ENCODE measurements at regions not wholly inside any gene's neighbourhood (a gene's known extent, or its start where the extent isn't known, plus 50 kb on each side); places are given as distances from the start of the nearest gene placed in this dataset.

GRCh38 chr5:51977014-51977413 lies 593.8 kb downstream of the ISL1 start:
- DNase-seq = no peak
- H3K4me3 ChIP-seq = no peak overlapping the region
- H3K27ac ChIP-seq = no peak overlapping the region
- TF ChIP-seq EZH2 (IDR thresholded peaks at IDR 0.05; ENCODE audit: insufficient read depth, poor library complexity, severe bottlenecking) (no peak), EZH2phosphoT487 (IDR thresholded peaks at IDR 0.05; ENCODE audit: insufficient read depth, low read depth) (no peak)
- no peaks in the 10 kb centered on the region for H3K4me1 ChIP-seq (ENCODE audit: insufficient read depth)
- no peaks in the 10 kb centered on the region for H4K20me1 ChIP-seq (ENCODE audit: insufficient read depth)
- H2AFZ ChIP-seq = no peak overlapping the region
- H3K9me2 ChIP-seq (ENCODE audit: insufficient read depth) = no peaks in the 10 kb centered on the region; the same call in 1 of the 2 replicates
- H3K27me3 ChIP-seq (replicated peaks; ENCODE audit: insufficient read depth) = no peaks in the 10 kb centered on the region
- no peaks in the 10 kb centered on the region for H3K36me3 ChIP-seq (ENCODE audit: low read depth)
- H3K79me2 ChIP-seq (ENCODE audit: insufficient read depth) = no peaks in the 10 kb centered on the region
- no peak overlapping the region for H3K4me2 ChIP-seq (ENCODE audit: unreplicated experiment)
- H3F3A ChIP-seq (ENCODE audit: insufficient read depth) = no peaks in the 10 kb centered on the region
- no peaks in the 10 kb centered on the region for H3K9me3 ChIP-seq (ENCODE audit: low read depth)
- H3K9ac ChIP-seq = no peak overlapping the region
- 0% methylated on average over 1 of the region's 1 CpG for WGBS, 2 experiments (ENCODE audit: low coverage in 1 of 2, low lambda C conversion rate in 2 of 2, missing lambda C conversion rate in 2 of 2)
- in situ Hi-C loops (cut with MboI) = no loop called here

- H3K9ac ChIP-seq = no peak overlapping the region
- in situ Hi-C loops (cut with MboI) = no loop called here
- no peaks in the 10 kb centered on the region for H3K9me2 ChIP-seq (ENCODE audit: insufficient read depth)
- H3K9me3 ChIP-seq (ENCODE audit: low read depth) = no peaks in the 10 kb centered on the region
- no peak overlapping the region for H3K4me3 ChIP-seq
- no peak overlapping the region for H3K27ac ChIP-seq
- TF ChIP-seq EZH2 (IDR thresholded peaks at IDR 0.05; ENCODE audit: insufficient read depth, poor library complexity, severe bottlenecking) (no peak), EZH2phosphoT487 (IDR thresholded peaks at IDR 0.05; ENCODE audit: insufficient read depth, low read depth) (no peak)
- H3F3A ChIP-seq (ENCODE audit: insufficient read depth) = no peaks in the 10 kb centered on the region
- no peaks in the 10 kb centered on the region for H3K4me1 ChIP-seq (ENCODE audit: insufficient read depth)
- DNase-seq = no peak
- no peaks in the 10 kb centered on the region for H3K79me2 ChIP-seq (ENCODE audit: insufficient read depth)
- no peaks in the 10 kb centered on the region for H3K27me3 ChIP-seq (replicated peaks; ENCODE audit: insufficient read depth)
- H4K20me1 ChIP-seq (ENCODE audit: insufficient read depth) = no peaks in the 10 kb centered on the region
- H2AFZ ChIP-seq = no peak overlapping the region
- no peaks in the 10 kb centered on the region for H3K36me3 ChIP-seq (ENCODE audit: low read depth)
- H3K4me2 ChIP-seq (ENCODE audit: unreplicated experiment) = no peak overlapping the region
Observed at GRCh38 chr5:51983161-51983560, 599.9 kb downstream of the ISL1 start.

- in situ Hi-C loops (cut with MboI) = no loop called here
Observed at GRCh38 chr5:51986733-51987132, 603.5 kb downstream of the ISL1 start.

GRCh38 chr5:51987239-51987638 lies 604.0 kb downstream of the ISL1 start:
- no peak overlapping the region for H3K9ac ChIP-seq
- H4K20me1 ChIP-seq (ENCODE audit: insufficient read depth) = no peaks in the 10 kb centered on the region
- H2AFZ ChIP-seq = no peak overlapping the region
- H3K27me3 ChIP-seq (replicated peaks; ENCODE audit: insufficient read depth) = no peaks in the 10 kb centered on the region
- TF ChIP-seq EZH2phosphoT487 (IDR thresholded peaks at IDR 0.05; ENCODE audit: insufficient read depth, low read depth) (no peak), EZH2 (IDR thresholded peaks at IDR 0.05; ENCODE audit: insufficient read depth, poor library complexity, severe bottlenecking) (no peak)
- no peak for DNase-seq
- H3K4me2 ChIP-seq (ENCODE audit: unreplicated experiment) = no peak overlapping the region
- no peaks in the 10 kb centered on the region for H3F3A ChIP-seq (ENCODE audit: insufficient read depth)
- no peak overlapping the region for H3K27ac ChIP-seq
- in situ Hi-C loops (cut with MboI) = no loop called here
- H3K4me1 ChIP-seq (ENCODE audit: insufficient read depth) = no peaks in the 10 kb centered on the region
- H3K36me3 ChIP-seq (ENCODE audit: low read depth) = no peaks in the 10 kb centered on the region
- H3K79me2 ChIP-seq (ENCODE audit: insufficient read depth) = no peaks in the 10 kb centered on the region
- H3K9me2 ChIP-seq (ENCODE audit: insufficient read depth) = no peaks in the 10 kb centered on the region
- no peak overlapping the region for H3K4me3 ChIP-seq
- no peaks in the 10 kb centered on the region for H3K9me3 ChIP-seq (ENCODE audit: low read depth)

More at GRCh38 chr5:51986733-51987132, 603.5 kb downstream of the ISL1 start:
- Histone ChIP-seq H3K4me3 (no peak overlapping the region), H4K20me1 (ENCODE audit: insufficient read depth) (no peaks in the 10 kb centered on the region), H3K4me1 (ENCODE audit: insufficient read depth) (no peaks in the 10 kb centered on the region), H3K9me3 (ENCODE audit: low read depth) (no peaks in the 10 kb centered on the region), H3F3A (ENCODE audit: insufficient read depth) (no peaks in the 10 kb centered on the region), H3K79me2 (ENCODE audit: insufficient read depth) (no peaks in the 10 kb centered on the region), H3K4me2 (ENCODE audit: unreplicated experiment) (no peak overlapping the region), H3K27ac (no peak overlapping the region), H2AFZ (no peak overlapping the region), H3K9me2 (ENCODE audit: insufficient read depth) (no peaks in the 10 kb centered on the region), H3K27me3 (replicated peaks; ENCODE audit: insufficient read depth) (no peaks in the 10 kb centered on the region), H3K36me3 (ENCODE audit: low read depth) (no peaks in the 10 kb centered on the region), H3K9ac (no peak overlapping the region)
- WGBS, 2 experiments (ENCODE audit: low coverage in 1 of 2, low lambda C conversion rate in 2 of 2, missing lambda C conversion rate in 2 of 2) = 18 to 22% methylated on average over 3 of the region's 3 CpGs
- no peak for DNase-seq
- TF ChIP-seq EZH2 (IDR thresholded peaks at IDR 0.05; ENCODE audit: insufficient read depth, poor library complexity, severe bottlenecking) = no peak
- no peak for TF ChIP-seq EZH2phosphoT487 (IDR thresholded peaks at IDR 0.05; ENCODE audit: insufficient read depth, low read depth)

- Histone ChIP-seq H3K9ac (no peak overlapping the region), H3K27me3 (replicated peaks; ENCODE audit: insufficient read depth) (no peaks in the 10 kb centered on the region), H4K20me1 (ENCODE audit: insufficient read depth) (no peaks in the 10 kb centered on the region), H3K27ac (no peak overlapping the region), H3K9me2 (ENCODE audit: insufficient read depth) (no peaks in the 10 kb centered on the region), H3K4me3 (no peak overlapping the region), H3K4me1 (ENCODE audit: insufficient read depth) (no peaks in the 10 kb centered on the region), H3K9me3 (ENCODE audit: low read depth) (no peaks in the 10 kb centered on the region), H3K4me2 (ENCODE audit: unreplicated experiment) (no peak overlapping the region), H3K36me3 (ENCODE audit: low read depth) (no peaks in the 10 kb centered on the region), H3K79me2 (ENCODE audit: insufficient read depth) (no peaks in the 10 kb centered on the region), H2AFZ (no peak overlapping the region), H3F3A (ENCODE audit: insufficient read depth) (no peaks in the 10 kb centered on the region)
- no peak for TF ChIP-seq EZH2phosphoT487 (IDR thresholded peaks at IDR 0.05; ENCODE audit: insufficient read depth, low read depth)
- TF ChIP-seq EZH2 (IDR thresholded peaks at IDR 0.05; ENCODE audit: insufficient read depth, poor library complexity, severe bottlenecking) = no peak
- WGBS, 2 experiments (ENCODE audit: low coverage in 1 of 2, low lambda C conversion rate in 2 of 2, missing lambda C conversion rate in 2 of 2) = 33% methylated on average over 2 of the region's 2 CpGs
- DNase-seq = no peak
- in situ Hi-C loops (cut with MboI) = no loop called here
Observed at GRCh38 chr5:51987669-51988209, 604.5 kb downstream of the ISL1 start.

Data from GM23248 (cell line).